Lung (tissue), 11 donors: ENCODE measurements at regions not wholly inside any gene's neighbourhood (a gene's known extent, or its start where the extent isn't known, plus 50 kb on each side); places are given as distances from the start of the nearest gene placed in this dataset.

ENCODE experiments used
- ATAC-seq: fragments of 200-7000 bp; cut with Tn5 transposase; one replicate; pipeline ENCODE4 v1.9.1; 2020; ENCODE audit warnings: moderate number of reproducible peaks; ENCODE audit not compliant: insufficient read depth, low FRiP score
- DNase-seq, 3 donors: peaks; one replicate each; pipeline ENCODE4 v3.0.0-alpha.2; 2013 to 2017
- H3K27ac ChIP-seq, 2 donors: one replicate each; pipeline ENCODE4 v1.5.1; 2013; ENCODE audit warnings: mild to moderate bottlenecking in 2 of 2, moderate library complexity in 2 of 2, control low read depth in 1 of 2, inconsistent platforms in 1 of 2, low read depth in 1 of 2, low read length in 1 of 2
- H3K27me3 ChIP-seq, 3 donors: one replicate each; pipeline ENCODE4 v1.5.1; 2013; ENCODE audit warnings: low read length in 2 of 3; ENCODE audit not compliant: control insufficient read depth in 3 of 3, insufficient read depth in 3 of 3
- H3K36me3 ChIP-seq, 4 donors: one replicate each; pipeline ENCODE4 v1.5.1; 2013; ENCODE audit warnings: low read length in 4 of 4, mild to moderate bottlenecking in 1 of 4, moderate library complexity in 1 of 4; ENCODE audit not compliant: control insufficient read depth in 4 of 4, insufficient read depth in 4 of 4
- H3K4me1 ChIP-seq, 5 donors: one replicate each; pipeline ENCODE4 v1.5.1; 2013; ENCODE audit warnings: low read length in 5 of 5, mild to moderate bottlenecking in 2 of 5, moderate library complexity in 1 of 5; ENCODE audit not compliant: control insufficient read depth in 5 of 5, insufficient read depth in 5 of 5
- H3K4me3 ChIP-seq: one replicate; pipeline ENCODE4 v1.5.1; 2013; ENCODE audit warnings: mild to moderate bottlenecking, control low read depth, moderate library complexity
- H3K9ac ChIP-seq, 2 donors: one replicate each; pipeline ENCODE4 v1.5.1; 2013; ENCODE audit warnings: low read length in 2 of 2, control low read depth in 1 of 2; ENCODE audit not compliant: insufficient read depth in 1 of 2
- H3K9me3 ChIP-seq, 4 donors: one replicate each; pipeline ENCODE4 v1.5.1; 2013; ENCODE audit warnings: low read length in 3 of 4, mild to moderate bottlenecking in 1 of 4, moderate library complexity in 1 of 4; ENCODE audit not compliant: control insufficient read depth in 4 of 4, insufficient read depth in 3 of 4
- CTCF ChIP-seq: IDR thresholded peaks from 2 replicates; pipeline ENCODE4 v1.5.1; 2012; ENCODE audit warnings: mild to moderate bottlenecking; ENCODE audit errors: control extremely low read depth, extremely low read depth
- WGBS, 2 donors: extraction: QIAGEN DNeasy Blood & Tissue Kit; methylation state at CpG; one replicate each; pipeline ENCODE4 v1.1.7; 2013; 5-methylcytosine and 5-hydroxymethylcytosine counted together
- donor health status: control.
- donor health status: control.
- donor health status: Bipolar disorder and iron deficiency.
- donor health status: healthy.
- donor health status: DM: yes; HTN: yes; CAD: no.

DNA sequence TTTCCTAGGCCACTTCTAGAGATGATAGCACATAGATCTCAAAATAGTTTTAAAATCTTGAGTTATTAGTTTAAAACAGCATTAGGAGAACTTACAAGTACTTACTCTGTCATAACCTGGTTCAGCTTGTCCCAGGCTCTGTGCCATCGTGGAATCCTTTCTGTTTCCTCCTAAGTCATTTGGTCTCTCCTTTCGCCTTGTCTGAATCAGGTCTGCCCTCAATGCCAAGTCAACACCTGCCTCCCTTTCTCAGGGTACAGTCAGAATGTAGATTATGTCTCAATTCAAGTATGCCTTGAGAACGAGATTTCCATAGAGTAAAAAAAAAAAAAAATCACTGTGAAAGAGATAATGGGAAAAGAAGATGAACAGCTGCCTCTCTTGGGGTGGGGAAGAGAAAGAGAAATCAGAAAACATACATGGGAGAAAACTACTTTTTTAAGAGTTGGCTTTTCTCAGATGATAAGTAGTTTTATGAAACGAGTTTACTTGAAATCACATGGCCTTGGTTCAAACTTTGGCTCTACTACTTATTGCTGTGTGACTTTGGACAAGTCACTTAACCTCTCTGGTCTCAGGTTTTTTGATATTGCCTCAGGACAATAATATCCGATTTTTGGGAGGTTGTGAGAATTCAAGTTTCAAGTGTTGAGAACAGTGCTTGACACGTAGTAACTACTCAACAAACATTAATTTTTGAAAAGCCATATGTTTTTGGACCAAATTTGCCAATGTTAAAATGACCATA, 219.8 kb downstream of the SQOR start:
- Histone ChIP-seq H3K36me3 (no peaks in the 10 kb centered on the region), H3K9me3 (peaks cover 0 to 4% (median 1%) of the 10 kb centered on the region in 4 donors), H3K9ac (no peak overlapping the region), H3K4me1 (peaks cover 0 to 2% (median 0%) of the 10 kb centered on the region in 5 donors), H3K4me3 (no peak overlapping the region), H3K27me3 (no peaks in the 10 kb centered on the region), H3K27ac (no peak overlapping the region)
- WGBS, 2 donors = 64 to 79% methylated on average over 6 of the region's 6 CpGs
- no peak for TF ChIP-seq CTCF
- ATAC-seq = no peak
- DNase-seq = no peak

GRCh38 chr15:45855210-45855906, 220.5 kb downstream of the SQOR start:
- H3K9me3 ChIP-seq = peaks cover 0 to 4% (median 1%) of the 10 kb centered on the region in 4 donors
- peaks cover 0 to 2% (median 0%) of the 10 kb centered on the region in 5 donors for H3K4me1 ChIP-seq
- no peaks in the 10 kb centered on the region for H3K36me3 ChIP-seq
- ATAC-seq (peak; percentile 84), DNase-seq (peak in 2 of 3 donors; percentile 37 to 71)
- H3K27me3 ChIP-seq = no peaks in the 10 kb centered on the region
- no peak overlapping the region for H3K4me3 ChIP-seq
- WGBS, 2 donors = 43 to 62% methylated on average over 4 of the region's 4 CpGs
- no peak for TF ChIP-seq CTCF
- peak overlapping the region in 1 of 2 donors; percentile 71 for H3K27ac ChIP-seq
- no peak overlapping the region for H3K9ac ChIP-seq

GRCh38 chr15:45855907-45856579, 221.2 kb downstream of the SQOR start:
- peak overlapping the region in 1 of 2 donors; percentile 71 for H3K27ac ChIP-seq

More at GRCh38 chr15:45855907-45856579, 221.2 kb downstream of the SQOR start:
- 70 to 83% methylated on average over 4 of the region's 4 CpGs for WGBS, 2 donors
- Histone ChIP-seq H3K9ac (no peak overlapping the region), H3K4me1 (peaks cover 0 to 2% (median 0%) of the 10 kb centered on the region in 5 donors), H3K9me3 (peaks cover 0 to 2% (median 0%) of the 10 kb centered on the region in 4 donors), H3K4me3 (no peak overlapping the region), H3K27me3 (no peaks in the 10 kb centered on the region), H3K36me3 (no peaks in the 10 kb centered on the region)
- TF ChIP-seq CTCF = no peak
- DNase-seq (no peak), ATAC-seq (no peak)
